H9 (cell line): ENCODE measurements at regions not wholly inside any gene's neighbourhood (a gene's known extent, or its start where the extent isn't known, plus 50 kb on each side); places are given as distances from the start of the nearest gene placed in this dataset.

Experiments
- DNase-seq: peaks from one replicate; pipeline ENCODE4 v3.0.0-alpha.2; 2017
- H2AFZ ChIP-seq: one replicate; pipeline ENCODE4 v1.6.1; 2013; ENCODE audit warnings: mild to moderate bottlenecking, low read length, control low read depth, moderate library complexity
- H2AK5ac ChIP-seq: 2 replicates; pipeline ENCODE4 v1.6.1; 2013; ENCODE audit warnings: low read length, control low read depth, mixed read lengths; ENCODE audit not compliant: insufficient read length
- H2BK120ac ChIP-seq: one replicate; pipeline ENCODE4 v1.6.1; 2013; ENCODE audit warnings: low read depth, mild to moderate bottlenecking, low read length, control low read depth, inconsistent platforms; ENCODE audit not compliant: poor library complexity, severe bottlenecking
- H2BK12ac ChIP-seq: 2 replicates; pipeline ENCODE4 v1.6.1; 2013; ENCODE audit warnings: low read length, control low read depth, mixed read lengths, low read depth; ENCODE audit not compliant: insufficient read length
- H2BK15ac ChIP-seq: 2 replicates; pipeline ENCODE4 v1.6.1; 2013; ENCODE audit warnings: low read depth, low read length, control low read depth
- H2BK20ac ChIP-seq: one replicate; pipeline ENCODE4 v1.6.1; 2013; ENCODE audit warnings: low read depth, mild to moderate bottlenecking, low read length, control low read depth, inconsistent platforms; ENCODE audit not compliant: poor library complexity, severe bottlenecking
- H2BK5ac ChIP-seq: 2 replicates; pipeline ENCODE4 v1.6.1; 2013; ENCODE audit warnings: low read length, control low read depth, mixed read lengths; ENCODE audit not compliant: insufficient read length
- H3K14ac ChIP-seq: 2 replicates; pipeline ENCODE4 v1.6.1; 2013; ENCODE audit warnings: low read length, control low read depth; ENCODE audit not compliant: insufficient read depth
- H3K18ac ChIP-seq: 2 replicates; pipeline ENCODE4 v1.6.1; 2013; ENCODE audit warnings: low read depth, mild to moderate bottlenecking, mixed read lengths, low read length, control low read depth; ENCODE audit not compliant: insufficient read length
- H3K23ac ChIP-seq: 2 replicates; pipeline ENCODE4 v1.6.1; 2013; ENCODE audit warnings: low read length, control low read depth, mixed read lengths, low read depth; ENCODE audit not compliant: insufficient read length
- H3K23me2 ChIP-seq: 2 replicates; pipeline ENCODE4 v1.6.1; 2013; ENCODE audit warnings: low read depth, mild to moderate bottlenecking, mixed read lengths, low read length, control low read depth; ENCODE audit not compliant: insufficient read length, poor library complexity, severe bottlenecking
- H3K27ac ChIP-seq: 2 replicates; pipeline ENCODE4 v1.5.1; 2013; ENCODE audit warnings: low read length, control low read depth, mixed read lengths, low read depth; ENCODE audit not compliant: insufficient read length
- H3K27me3 ChIP-seq: 2 replicates; pipeline ENCODE4 v1.6.1; 2013; ENCODE audit warnings: low read length, control low read depth, inconsistent platforms; ENCODE audit not compliant: insufficient read depth
- H3K4ac ChIP-seq: 2 replicates; pipeline ENCODE4 v1.6.1; 2013; ENCODE audit warnings: low read depth, mild to moderate bottlenecking, control low read depth, inconsistent platforms, low read length, moderate library complexity
- H3K4me1 ChIP-seq: 2 replicates; pipeline ENCODE4 v1.6.1; 2013; ENCODE audit warnings: low read length, control low read depth, inconsistent platforms; ENCODE audit not compliant: insufficient read depth
- H3K4me2 ChIP-seq: 2 replicates; pipeline ENCODE4 v1.6.1; 2013; ENCODE audit warnings: low read length, control low read depth, mixed read lengths; ENCODE audit not compliant: insufficient read length, insufficient read depth
- H3K56ac ChIP-seq: 2 replicates; pipeline ENCODE4 v1.6.1; 2013; ENCODE audit warnings: low read depth, mild to moderate bottlenecking, mixed read lengths, low read length, control low read depth; ENCODE audit not compliant: insufficient read length
- H3K79me1 ChIP-seq: 2 replicates; pipeline ENCODE4 v1.6.1; 2013; ENCODE audit warnings: low read depth, mild to moderate bottlenecking, moderate library complexity, low read length, control low read depth, inconsistent platforms; ENCODE audit not compliant: insufficient read depth, poor library complexity, severe bottlenecking
- H3K79me2 ChIP-seq: 2 replicates; pipeline ENCODE4 v1.6.1; 2013; ENCODE audit warnings: low read length, control low read depth, inconsistent platforms; ENCODE audit not compliant: insufficient read depth
- H3K9ac ChIP-seq: 2 replicates; pipeline ENCODE4 v1.6.1; 2013; ENCODE audit warnings: low read length, control low read depth, mixed read lengths; ENCODE audit not compliant: insufficient read length; ENCODE audit errors: extremely low read depth
- H3K9me3 ChIP-seq: one replicate; pipeline ENCODE4 v1.6.1; 2013; ENCODE audit warnings: low read depth, low read length, inconsistent platforms; ENCODE audit not compliant: control insufficient read depth
- H3T11ph ChIP-seq: one replicate; pipeline ENCODE4 v1.6.1; 2013; ENCODE audit warnings: mild to moderate bottlenecking, low read length, control low read depth, inconsistent platforms
- H4K20me1 ChIP-seq: one replicate; pipeline ENCODE4 v1.6.1; 2013; ENCODE audit not compliant: control insufficient read depth, insufficient read length, insufficient read depth
- H4K5ac ChIP-seq: 2 replicates; pipeline ENCODE4 v1.6.1; 2013; ENCODE audit warnings: low read depth, mild to moderate bottlenecking, mixed read lengths, low read length, control low read depth; ENCODE audit not compliant: insufficient read length
- H4K8ac ChIP-seq: replicated peaks from 2 replicates; pipeline ENCODE4 v1.6.1; 2013; ENCODE audit warnings: low read length, control low read depth, mixed read lengths, low read depth; ENCODE audit not compliant: insufficient read length
- H4K91ac ChIP-seq: 2 replicates; pipeline ENCODE4 v1.6.1; 2013; ENCODE audit warnings: low read depth, mild to moderate bottlenecking, moderate library complexity, mixed read lengths, low read length, control low read depth; ENCODE audit not compliant: insufficient read length
- H3K27ac Mint-ChIP-seq, 3 experiments: 2 replicates in 2 of 3; 3 replicates in 1 of 3; pipeline ENCODE4 v1.8.0; 2020 to 2021; ENCODE audit warnings: mixed read lengths in 3 of 3, mild to moderate bottlenecking in 1 of 3, moderate library complexity in 1 of 3
- H3K27me3 Mint-ChIP-seq: 2 replicates; pipeline ENCODE4 v1.8.0; 2021; ENCODE audit warnings: low read depth, mild to moderate bottlenecking, moderate library complexity, mixed read lengths
- H3K36me3 Mint-ChIP-seq, 3 experiments: 2 replicates in 2 of 3; 3 replicates in 1 of 3; pipeline ENCODE4 v1.8.0; 2020 to 2021; ENCODE audit warnings: low read depth in 3 of 3, mixed read lengths in 3 of 3; ENCODE audit not compliant: insufficient read depth in 1 of 3
- H3K4me1 Mint-ChIP-seq, 2 experiments: 2 replicates each; pipeline ENCODE4 v1.8.0; 2020; ENCODE audit warnings: mixed read lengths in 2 of 2
- H3K4me3 Mint-ChIP-seq, 2 experiments: 2 replicates in 1 of 2; 3 replicates in 1 of 2; pipeline ENCODE4 v1.8.0; 2020 to 2021; ENCODE audit warnings: mild to moderate bottlenecking in 2 of 2, mixed read lengths in 2 of 2, moderate library complexity in 1 of 2
- H3K9me3 Mint-ChIP-seq, 2 experiments: 2 replicates in 1 of 2; 3 replicates in 1 of 2; pipeline ENCODE4 v1.8.0; 2020; ENCODE audit warnings: mild to moderate bottlenecking in 2 of 2, mixed read lengths in 2 of 2, moderate library complexity in 1 of 2
- WGBS: extraction: QIAGEN DNeasy Blood & Tissue Kit; methylation state at CpG from one replicate; pipeline ENCODE4 v1.1.7; 2013; ENCODE audit warnings: missing lambda C conversion rate, low lambda C conversion rate, mixed read lengths; ENCODE audit not compliant: insufficient read length; ENCODE audit errors: extremely low coverage; 5-methylcytosine and 5-hydroxymethylcytosine counted together
- TF ChIP-seq, protein P1 (sequence below): fragments of 200-600 bp; sonication (generic); conservative IDR thresholded peaks from 3 replicates; pipeline ENCODE4 v1.8.0; 2021; ENCODE audit warnings: antibody characterized with exemption, mild to moderate bottlenecking

- no peak overlapping the region for H3K56ac ChIP-seq
- no peak overlapping the region for H2BK12ac ChIP-seq
- no peak overlapping the region for H4K8ac ChIP-seq
- no peak overlapping the region for H2BK20ac ChIP-seq
- no peak overlapping the region for H2BK120ac ChIP-seq
- H3K4me2 ChIP-seq, result no peak overlapping the region
- no peak for DNase-seq
- no peak overlapping the region for H3T11ph ChIP-seq
- no peak overlapping the region for H4K91ac ChIP-seq
- Mint-ChIP-seq H3K27me3 (peaks cover 2% of the 10 kb centered on the region), H3K36me3 (no peaks in the 10 kb centered on the region), H3K27ac (no peak overlapping the region), H3K4me1 (peaks cover 56 to 61% of the 10 kb centered on the region in 2 experiments), H3K9me3 (peaks cover 3 to 5% of the 10 kb centered on the region in 2 experiments; a peak in 3 of 5 replicates), H3K4me3 (no peak overlapping the region)
- no peak overlapping the region for H2AFZ ChIP-seq
- no peak overlapping the region for H3K23ac ChIP-seq
- H2AK5ac ChIP-seq, result no peak overlapping the region
- H3K9ac ChIP-seq, result no peak overlapping the region
- TF ChIP-seq, protein P1, sequence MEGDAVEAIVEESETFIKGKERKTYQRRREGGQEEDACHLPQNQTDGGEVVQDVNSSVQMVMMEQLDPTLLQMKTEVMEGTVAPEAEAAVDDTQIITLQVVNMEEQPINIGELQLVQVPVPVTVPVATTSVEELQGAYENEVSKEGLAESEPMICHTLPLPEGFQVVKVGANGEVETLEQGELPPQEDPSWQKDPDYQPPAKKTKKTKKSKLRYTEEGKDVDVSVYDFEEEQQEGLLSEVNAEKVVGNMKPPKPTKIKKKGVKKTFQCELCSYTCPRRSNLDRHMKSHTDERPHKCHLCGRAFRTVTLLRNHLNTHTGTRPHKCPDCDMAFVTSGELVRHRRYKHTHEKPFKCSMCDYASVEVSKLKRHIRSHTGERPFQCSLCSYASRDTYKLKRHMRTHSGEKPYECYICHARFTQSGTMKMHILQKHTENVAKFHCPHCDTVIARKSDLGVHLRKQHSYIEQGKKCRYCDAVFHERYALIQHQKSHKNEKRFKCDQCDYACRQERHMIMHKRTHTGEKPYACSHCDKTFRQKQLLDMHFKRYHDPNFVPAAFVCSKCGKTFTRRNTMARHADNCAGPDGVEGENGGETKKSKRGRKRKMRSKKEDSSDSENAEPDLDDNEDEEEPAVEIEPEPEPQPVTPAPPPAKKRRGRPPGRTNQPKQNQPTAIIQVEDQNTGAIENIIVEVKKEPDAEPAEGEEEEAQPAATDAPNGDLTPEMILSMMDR, result no peak
- H4K20me1 ChIP-seq, result no peaks in the 10 kb centered on the region
- no peak overlapping the region for H3K4ac ChIP-seq
- H3K79me2 ChIP-seq, result no peaks in the 10 kb centered on the region; the same call in 1 of the 2 replicates
- no CpG with 5 or more reads among the region's 2 CpGs for WGBS
- H3K27ac ChIP-seq, result no peak overlapping the region
- no peak overlapping the region for H2BK5ac ChIP-seq
- H3K23me2 ChIP-seq, result no peaks in the 10 kb centered on the region
- peaks cover 13% of the 10 kb centered on the region; the same call in 1 of the 2 replicates for H3K4me1 ChIP-seq
- no peak overlapping the region for H3K14ac ChIP-seq
- H3K9me3 ChIP-seq, result no peaks in the 10 kb centered on the region
- H3K79me1 ChIP-seq, result no peaks in the 10 kb centered on the region
- no peaks in the 10 kb centered on the region for H3K27me3 ChIP-seq
- no peak overlapping the region for H4K5ac ChIP-seq
- no peak overlapping the region for H2BK15ac ChIP-seq
- no peak overlapping the region for H3K18ac ChIP-seq
Observed at GRCh38 chr7:131652934-131653333, 96.5 kb upstream of the PODXL start.
